ENCODE measurements at regions not wholly inside any gene's neighbourhood (a gene's known extent, or its start where the extent isn't known, plus 50 kb on each side); places are given as distances from the start of the nearest gene placed in this dataset.

DNA sequence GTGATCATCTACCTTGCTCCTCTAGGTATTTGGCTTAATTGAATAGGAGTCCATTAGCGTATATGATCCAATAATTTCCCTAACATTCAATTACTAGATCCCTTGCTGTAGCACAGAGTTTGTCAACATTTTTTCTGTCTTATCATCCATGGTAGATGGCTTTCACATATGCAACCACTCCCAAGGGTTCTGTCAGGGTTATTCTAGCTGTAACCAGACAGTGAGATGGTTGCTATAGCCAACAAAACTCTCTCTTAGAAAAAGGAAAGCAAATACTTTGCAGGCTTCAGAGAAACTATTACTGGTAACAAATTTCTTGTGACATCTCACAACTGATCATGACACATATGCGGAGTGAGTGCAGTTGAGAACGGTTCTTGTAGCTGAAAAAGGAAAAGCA lies 96.2 kb upstream of the EFNA5 start:
- H3K4me1 ChIP-seq, result no peaks in the 10 kb centered on the region
- 84 to 100% methylated on average over 1 to 3 of the region's 3 CpGs for WGBS, 2 donors (ENCODE audit: low coverage in 1 of 2)
- no peaks in the 10 kb centered on the region for H3K9me3 ChIP-seq
- H3K27me3 ChIP-seq, result no peaks in the 10 kb centered on the region
- TF ChIP-seq EP300 (IDR thresholded peaks at IDR 0.05) (no peak), POLR2AphosphoS5 (IDR thresholded peaks at IDR 0.05) (no peak), POLR2A (IDR thresholded peaks at IDR 0.05) (no peak)
- TF ChIP-seq, protein P1, sequence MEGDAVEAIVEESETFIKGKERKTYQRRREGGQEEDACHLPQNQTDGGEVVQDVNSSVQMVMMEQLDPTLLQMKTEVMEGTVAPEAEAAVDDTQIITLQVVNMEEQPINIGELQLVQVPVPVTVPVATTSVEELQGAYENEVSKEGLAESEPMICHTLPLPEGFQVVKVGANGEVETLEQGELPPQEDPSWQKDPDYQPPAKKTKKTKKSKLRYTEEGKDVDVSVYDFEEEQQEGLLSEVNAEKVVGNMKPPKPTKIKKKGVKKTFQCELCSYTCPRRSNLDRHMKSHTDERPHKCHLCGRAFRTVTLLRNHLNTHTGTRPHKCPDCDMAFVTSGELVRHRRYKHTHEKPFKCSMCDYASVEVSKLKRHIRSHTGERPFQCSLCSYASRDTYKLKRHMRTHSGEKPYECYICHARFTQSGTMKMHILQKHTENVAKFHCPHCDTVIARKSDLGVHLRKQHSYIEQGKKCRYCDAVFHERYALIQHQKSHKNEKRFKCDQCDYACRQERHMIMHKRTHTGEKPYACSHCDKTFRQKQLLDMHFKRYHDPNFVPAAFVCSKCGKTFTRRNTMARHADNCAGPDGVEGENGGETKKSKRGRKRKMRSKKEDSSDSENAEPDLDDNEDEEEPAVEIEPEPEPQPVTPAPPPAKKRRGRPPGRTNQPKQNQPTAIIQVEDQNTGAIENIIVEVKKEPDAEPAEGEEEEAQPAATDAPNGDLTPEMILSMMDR (IDR thresholded peaks at IDR 0.05), result no peak
- no peak overlapping the region for H3K4me3 ChIP-seq
- H3K36me3 ChIP-seq, result no peaks in the 10 kb centered on the region
- ATAC-seq, result no peak
- no peak overlapping the region for H3K27ac ChIP-seq

DNA sequence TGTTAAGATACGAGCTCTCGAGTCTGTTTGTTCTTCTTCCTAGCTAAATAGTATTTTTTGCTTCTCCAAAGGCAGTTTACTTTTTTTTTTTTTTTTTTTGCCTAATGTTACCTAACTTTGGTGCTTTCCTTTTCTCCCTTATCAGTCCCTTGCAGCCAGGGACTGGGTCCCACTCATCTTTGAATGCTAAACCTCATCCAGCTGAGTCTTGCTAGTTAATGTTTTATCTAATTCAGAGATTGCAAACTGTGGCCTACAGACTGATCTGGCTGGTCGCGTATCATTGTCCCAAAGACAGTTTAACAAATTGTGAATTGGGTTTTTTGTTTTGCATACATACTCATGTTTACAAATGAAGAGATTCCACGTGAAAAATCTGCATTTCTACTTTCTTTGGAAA lies 95.7 kb upstream of the EFNA5 start:
- Histone ChIP-seq H3K4me1 (no peaks in the 10 kb centered on the region), H3K27me3 (no peaks in the 10 kb centered on the region), H3K4me3 (no peak overlapping the region), H3K36me3 (no peaks in the 10 kb centered on the region), H3K27ac (no peak overlapping the region), H3K9me3 (no peaks in the 10 kb centered on the region)
- WGBS, 2 donors (ENCODE audit: low coverage in 1 of 2), result 64 to 69% methylated on average over 5 of the region's 5 CpGs
- no peak for TF ChIP-seq POLR2A (IDR thresholded peaks at IDR 0.05)
- TF ChIP-seq POLR2AphosphoS5 (IDR thresholded peaks at IDR 0.05), result no peak
- TF ChIP-seq, protein P1 (IDR thresholded peaks at IDR 0.05), result no peak
- no peak for TF ChIP-seq EP300 (IDR thresholded peaks at IDR 0.05)
- no peak for ATAC-seq

DNA sequence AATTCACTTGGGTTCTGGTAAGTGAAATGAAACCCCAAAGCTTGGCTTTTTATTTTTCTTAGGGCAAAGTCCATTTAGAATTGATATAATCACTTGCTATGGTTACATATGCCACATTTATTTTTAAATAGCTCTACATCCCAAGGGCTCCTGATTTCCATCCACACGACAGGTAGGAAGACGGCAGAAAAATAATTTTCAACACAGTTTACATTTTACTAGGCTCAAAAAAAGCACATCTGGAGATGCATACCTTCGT lies 95.0 kb upstream of the EFNA5 start:
- H3K9me3 ChIP-seq, result no peaks in the 10 kb centered on the region
- H3K27me3 ChIP-seq, result no peaks in the 10 kb centered on the region
- 26 to 28% methylated on average over 3 of the region's 3 CpGs for WGBS, 2 donors (ENCODE audit: low coverage in 1 of 2)
- no peak for TF ChIP-seq POLR2A (IDR thresholded peaks at IDR 0.05)
- TF ChIP-seq EP300 (IDR thresholded peaks at IDR 0.05), result no peak
- TF ChIP-seq, protein P1 (IDR thresholded peaks at IDR 0.05), result no peak
- no peak for TF ChIP-seq POLR2AphosphoS5 (IDR thresholded peaks at IDR 0.05)
- H3K4me1 ChIP-seq, result no peaks in the 10 kb centered on the region
- no peak overlapping the region for H3K4me3 ChIP-seq
- ATAC-seq, result no peak
- H3K27ac ChIP-seq, result no peak overlapping the region
- H3K36me3 ChIP-seq, result no peaks in the 10 kb centered on the region

GRCh38 chr5:107764976-107765804 lies 94.5 kb upstream of the EFNA5 start:
- no peaks in the 10 kb centered on the region for H3K4me1 ChIP-seq
- no peak overlapping the region for H3K27ac ChIP-seq
- no peak for TF ChIP-seq EP300 (IDR thresholded peaks at IDR 0.05)
- no peak for TF ChIP-seq POLR2AphosphoS5 (IDR thresholded peaks at IDR 0.05)
- no peak for TF ChIP-seq POLR2A (IDR thresholded peaks at IDR 0.05)
- TF ChIP-seq, protein P1 (IDR thresholded peaks at IDR 0.05), result no peak
- H3K9me3 ChIP-seq, result no peaks in the 10 kb centered on the region
- ATAC-seq, result no peak
- H3K36me3 ChIP-seq, result no peaks in the 10 kb centered on the region
- no peak overlapping the region for H3K4me3 ChIP-seq
- WGBS, 2 donors (ENCODE audit: low coverage in 1 of 2), result 54% methylated on average over 7 to 8 of the region's 9 CpGs
- no peaks in the 10 kb centered on the region for H3K27me3 ChIP-seq

DNA sequence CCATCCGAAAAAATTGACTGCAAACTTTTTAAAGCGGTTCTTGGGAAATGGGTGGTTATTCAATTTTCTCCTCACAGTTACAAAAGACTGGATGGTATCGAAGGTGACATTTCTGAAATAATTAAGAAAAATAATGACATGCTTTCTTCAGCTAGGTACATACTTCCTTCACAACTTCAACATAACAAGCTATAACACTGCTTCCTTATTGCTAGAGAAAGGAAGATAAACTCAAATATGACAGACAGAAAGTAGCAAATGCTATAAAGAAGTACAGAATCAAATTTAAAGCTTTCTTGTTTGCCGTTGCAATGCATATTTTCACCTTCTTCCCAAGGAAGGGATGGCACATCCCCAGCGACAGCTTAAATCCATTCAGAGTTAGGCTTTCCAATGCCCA lies 93.5 kb upstream of the EFNA5 start:
- TF ChIP-seq EP300 (IDR thresholded peaks at IDR 0.05) (no peak), POLR2A (IDR thresholded peaks at IDR 0.05) (no peak), POLR2AphosphoS5 (IDR thresholded peaks at IDR 0.05) (no peak)
- TF ChIP-seq, protein P1 (IDR thresholded peaks at IDR 0.05), result no peak
- 88 to 95% methylated on average over 4 to 5 of the region's 5 CpGs for WGBS, 2 donors (ENCODE audit: low coverage in 1 of 2)
- Histone ChIP-seq H3K36me3 (no peaks in the 10 kb centered on the region), H3K4me3 (no peak overlapping the region), H3K27me3 (no peaks in the 10 kb centered on the region), H3K27ac (no peak overlapping the region), H3K9me3 (no peaks in the 10 kb centered on the region), H3K4me1 (no peaks in the 10 kb centered on the region)
- ATAC-seq, result no peak
